Stimulated activated CD8-positive, alpha-beta memory T cell treated with anti-CD3 and anti-CD28 coated beads, Interleukin-4, amount 100 ng/mL, for 48 hours (primary cell): ENCODE measurements at regions not wholly inside any gene's neighbourhood (a gene's known extent, or its start where the extent isn't known, plus 50 kb on each side); places are given as distances from the start of the nearest gene placed in this dataset.
"Not testable (repeated sequence)": the region's sequence is repeated elsewhere in the genome, so short reads cannot be mapped to it uniquely, and the experiment has no call there.

Source experiments
- DNase-seq: peaks from one replicate; pipeline ENCODE4 v3.0.0-alpha.2; 2020

DNA sequence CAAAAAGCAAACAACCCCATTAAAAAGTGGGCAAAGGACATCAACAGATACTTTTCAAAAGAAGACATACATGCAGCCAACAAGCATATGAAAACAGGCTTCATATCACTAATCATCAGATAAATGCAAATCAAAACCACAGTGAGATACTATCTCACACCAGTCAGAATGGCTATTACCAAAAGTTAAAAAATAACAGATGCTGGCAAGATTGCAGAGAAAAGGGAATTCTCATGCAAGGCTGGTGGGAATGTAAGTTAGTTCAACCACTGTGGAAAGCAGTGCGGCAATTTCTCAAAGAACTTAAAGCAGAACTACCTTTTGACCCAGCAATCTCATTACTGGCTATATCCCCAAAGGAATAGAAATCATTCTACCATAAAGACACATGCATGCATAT is 260.8 kb downstream of the C11orf87 start:
- DNase-seq: not testable (repeated sequence)

DNA sequence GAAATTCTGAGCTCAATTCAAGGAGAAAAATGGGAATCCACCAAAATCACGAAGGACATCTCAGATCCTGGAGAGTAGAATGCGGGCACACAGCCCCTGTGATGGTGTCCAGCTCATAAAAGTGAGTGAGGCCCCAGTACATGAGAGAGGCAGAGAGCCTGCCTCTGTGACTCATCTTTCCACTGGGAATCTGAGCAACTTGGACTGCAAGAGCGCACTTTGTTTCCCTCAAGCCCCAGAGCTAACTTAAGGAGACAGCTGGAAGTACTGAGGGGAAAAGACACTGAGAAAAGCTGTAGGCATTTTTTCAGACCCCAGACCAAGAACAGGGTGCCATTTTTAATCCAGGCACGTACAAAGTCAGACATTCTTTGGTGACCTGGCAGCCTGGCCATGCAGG is 273.7 kb downstream of the C11orf87 start:
- DNase-seq: no peak

DNA sequence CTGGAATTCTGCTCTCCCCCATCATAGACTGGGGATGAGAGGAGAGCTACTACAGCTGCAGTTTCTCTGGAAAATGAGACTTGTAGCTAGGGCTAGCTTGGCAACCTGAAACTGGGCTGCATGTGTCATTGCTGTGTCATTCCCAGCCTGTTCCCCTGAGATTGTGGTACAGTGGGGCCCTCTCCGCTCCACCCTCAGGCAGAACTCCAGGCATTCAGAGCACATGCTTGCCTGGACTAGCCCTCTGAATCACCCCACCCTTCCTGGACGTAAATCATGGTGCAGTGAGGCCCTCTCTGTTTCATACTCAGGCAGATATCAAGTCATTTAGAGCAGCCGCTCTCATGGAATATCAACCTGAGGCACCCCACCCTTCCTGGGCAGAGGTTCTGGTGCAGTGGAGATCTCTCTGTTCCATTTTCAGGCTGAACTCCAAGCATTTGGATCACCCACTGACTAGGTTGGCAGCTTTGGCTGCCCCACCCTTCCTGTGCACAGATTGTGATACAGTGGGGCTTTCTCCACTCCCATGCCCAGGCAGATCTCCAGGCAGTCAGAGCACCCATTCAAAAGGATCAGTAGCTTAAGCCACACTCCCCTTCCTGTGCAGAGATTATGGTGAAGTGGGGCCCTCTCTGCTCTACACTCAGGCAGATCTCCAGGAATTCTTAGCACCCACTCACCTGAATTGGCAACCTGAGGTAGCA is 274.4 kb downstream of the C11orf87 start:
- DNase-seq: no peak

DNA sequence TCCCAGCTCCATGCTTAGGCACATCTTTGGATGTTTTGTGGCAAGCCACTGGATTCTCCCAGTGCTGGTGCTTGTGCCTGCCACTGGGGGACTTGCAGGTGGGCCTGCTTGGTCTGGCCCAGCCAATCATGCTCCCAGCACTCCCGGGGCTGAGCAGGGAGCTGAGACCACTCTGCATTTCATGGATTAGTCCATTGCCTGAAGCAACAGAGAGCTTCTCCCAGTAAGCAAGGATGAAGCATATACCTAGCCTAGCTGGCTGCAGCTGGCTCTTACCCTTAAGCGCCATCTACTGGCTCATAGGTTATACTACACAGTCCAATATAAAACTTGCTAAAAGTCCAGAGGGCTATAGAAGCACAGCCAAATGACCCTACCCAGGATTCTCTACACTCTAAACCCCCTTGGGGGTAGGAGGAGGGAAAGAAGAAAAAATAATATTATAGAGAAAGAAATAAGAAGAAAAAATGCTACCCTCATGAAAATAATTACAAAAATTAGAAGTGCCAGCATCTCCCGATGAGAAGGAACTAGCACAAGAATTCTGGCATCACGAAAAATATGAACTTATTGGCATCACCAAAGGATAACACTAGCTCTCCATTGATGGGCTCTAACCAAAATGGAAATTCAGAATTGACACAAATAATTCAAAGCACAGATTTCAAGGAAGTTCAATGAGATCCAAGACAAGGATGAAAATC is 275.3 kb downstream of the C11orf87 start:
- DNase-seq: no peak

DNA sequence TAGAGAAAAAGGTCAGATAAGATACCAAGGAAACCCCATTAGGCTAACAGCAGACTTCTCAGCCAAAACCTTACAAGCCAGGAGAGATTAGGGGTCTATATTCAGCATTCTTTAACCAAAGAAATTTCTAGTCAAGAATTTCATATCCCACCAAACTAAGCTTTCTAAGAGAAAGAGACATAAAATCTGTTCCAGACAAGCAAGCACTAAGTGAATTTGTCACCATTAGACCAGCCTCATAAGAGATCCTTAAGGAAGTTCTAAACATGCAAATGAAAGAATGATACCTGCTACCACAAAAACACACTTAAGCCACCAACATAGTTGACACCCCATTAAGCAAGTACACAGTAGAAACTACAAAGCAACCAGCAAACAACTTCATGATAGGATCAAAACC is 276.2 kb downstream of the C11orf87 start:
- no peak for DNase-seq

DNA sequence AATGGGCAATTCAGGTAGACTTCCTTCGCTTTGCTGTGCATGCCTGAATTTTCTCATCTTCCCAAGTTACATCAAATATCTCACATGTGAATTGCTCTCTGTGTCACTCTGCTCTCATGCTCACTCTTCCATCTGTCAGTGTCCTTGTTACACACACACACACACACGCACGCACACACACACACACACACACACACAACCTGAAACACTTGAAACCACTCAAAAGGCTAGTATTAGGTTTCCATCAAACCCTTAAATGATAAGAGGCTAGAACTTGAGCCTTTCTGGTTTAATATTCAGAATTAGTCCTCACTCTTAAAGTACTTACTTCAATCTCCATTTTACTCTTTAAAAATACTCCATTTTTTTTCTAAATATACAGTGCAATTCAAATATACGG is 282.4 kb downstream of the C11orf87 start:
- DNase-seq: no peak

DNA sequence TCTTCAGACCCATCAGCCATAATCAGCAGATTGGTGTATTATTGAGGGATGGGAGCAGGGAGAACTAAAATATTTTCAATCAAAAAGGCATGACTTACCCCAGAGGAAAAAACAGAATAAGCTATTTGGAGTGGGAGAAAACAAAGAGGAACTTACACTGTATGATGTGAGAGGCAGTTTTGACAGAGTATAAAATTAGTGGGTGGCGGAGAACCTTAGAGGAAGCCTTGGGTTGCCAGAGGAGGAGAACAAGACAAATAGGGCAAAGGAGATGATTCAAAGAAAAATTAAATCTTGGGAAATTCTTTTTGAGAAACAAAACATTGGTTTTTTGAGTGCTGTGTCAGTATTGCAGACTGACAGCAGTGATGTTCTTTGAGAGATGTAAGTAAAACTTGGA is 285.0 kb downstream of the C11orf87 start:
- no peak for DNase-seq

DNA sequence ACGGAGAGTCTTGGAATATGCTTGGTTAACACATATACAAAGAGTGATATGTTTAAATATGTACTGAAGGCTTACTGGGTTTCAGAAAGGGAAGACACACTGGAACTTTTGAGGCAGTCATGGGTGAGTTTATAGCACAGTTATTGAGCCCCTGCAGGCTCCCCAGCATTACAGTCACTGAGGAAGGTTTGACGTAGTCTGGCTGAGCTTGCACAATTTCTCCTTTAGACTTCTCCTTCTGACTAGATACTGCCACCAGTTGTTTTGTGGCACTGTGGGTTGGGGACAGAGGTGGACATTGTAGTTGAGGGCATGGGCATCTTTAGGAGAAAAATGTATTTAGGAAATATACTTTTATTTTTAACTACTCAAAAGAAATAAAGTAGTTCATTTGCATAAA is 285.4 kb downstream of the C11orf87 start:
- no peak for DNase-seq

DNA sequence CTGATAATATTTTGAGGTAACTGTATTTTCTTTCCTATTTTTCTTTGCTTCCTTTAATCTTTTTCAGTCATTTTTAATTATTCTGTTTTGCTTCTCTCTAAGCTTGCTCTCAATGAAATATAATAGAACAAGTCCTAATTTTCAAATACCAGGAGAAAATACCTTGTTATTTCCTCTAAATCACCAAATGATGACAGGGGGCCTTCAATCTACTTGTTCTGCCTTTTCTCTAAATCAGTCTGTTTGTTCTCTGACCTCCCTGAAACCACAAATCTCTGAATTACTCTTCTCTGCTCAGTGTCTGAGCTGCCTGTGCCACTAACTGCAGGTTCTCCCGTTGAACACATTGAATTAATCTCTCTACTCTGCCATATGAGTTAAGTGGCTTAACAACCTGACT is 286.2 kb downstream of the C11orf87 start:
- no peak for DNase-seq

DNA sequence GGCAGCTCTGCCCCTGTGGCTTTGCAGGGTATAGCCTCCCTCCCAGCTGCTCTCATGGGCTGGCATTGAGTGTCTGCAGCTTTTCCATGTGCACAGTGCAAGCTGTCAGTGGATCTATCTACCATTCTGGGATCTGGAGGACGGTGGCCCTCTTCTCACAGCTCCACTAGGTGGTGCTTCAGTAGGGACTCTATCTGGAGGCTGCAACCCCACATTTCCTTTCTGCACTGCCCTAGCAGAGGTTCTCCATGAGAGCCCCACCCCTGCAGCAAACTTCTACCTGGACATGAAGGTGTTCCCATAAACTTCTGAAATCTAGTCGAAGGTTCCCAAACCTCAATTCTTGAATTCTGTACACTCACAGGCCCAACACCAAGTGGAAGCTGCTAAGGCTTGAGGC is 292.5 kb downstream of the C11orf87 start:
- DNase-seq: not testable (repeated sequence)

DNA sequence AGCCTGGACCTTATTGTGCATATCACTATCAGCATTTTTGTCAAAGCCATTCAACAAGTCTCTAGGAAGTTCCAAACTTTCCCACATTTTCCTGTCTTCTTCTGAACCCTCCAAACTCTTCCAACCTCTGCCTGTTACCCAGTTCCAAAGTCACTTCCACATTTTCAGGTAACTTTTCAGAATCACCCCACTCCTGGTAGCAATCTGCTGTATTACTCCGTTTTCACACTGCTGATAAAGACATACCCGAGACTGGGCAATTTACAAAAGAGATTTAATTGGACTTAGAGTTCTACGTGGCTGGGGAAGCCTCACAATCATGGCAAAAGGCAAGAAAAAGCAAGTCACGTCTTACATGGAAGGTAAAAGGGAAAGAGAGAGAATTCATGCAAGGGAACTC is 293.4 kb downstream of the C11orf87 start:
- DNase-seq: not testable (repeated sequence)

DNA sequence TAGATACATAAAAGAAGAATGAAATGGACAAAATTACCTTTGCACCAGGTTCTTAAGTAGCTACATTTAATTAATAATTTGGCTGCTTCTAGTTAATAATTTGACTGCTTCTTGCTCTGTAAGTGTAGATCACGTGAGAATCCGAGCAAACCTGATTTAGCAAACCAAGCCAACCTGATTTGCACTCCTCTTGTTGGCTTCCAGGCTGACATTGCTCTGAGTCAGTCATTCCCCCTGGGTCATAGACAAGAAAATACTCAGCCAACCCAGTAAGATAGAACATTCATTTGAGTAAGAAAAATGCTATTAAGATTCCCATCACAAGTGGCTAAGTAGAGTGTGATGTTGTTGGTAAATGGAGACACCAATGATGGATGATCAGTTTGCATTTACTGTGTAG is 304.1 kb downstream of the C11orf87 start:
- DNase-seq: no peak

DNA sequence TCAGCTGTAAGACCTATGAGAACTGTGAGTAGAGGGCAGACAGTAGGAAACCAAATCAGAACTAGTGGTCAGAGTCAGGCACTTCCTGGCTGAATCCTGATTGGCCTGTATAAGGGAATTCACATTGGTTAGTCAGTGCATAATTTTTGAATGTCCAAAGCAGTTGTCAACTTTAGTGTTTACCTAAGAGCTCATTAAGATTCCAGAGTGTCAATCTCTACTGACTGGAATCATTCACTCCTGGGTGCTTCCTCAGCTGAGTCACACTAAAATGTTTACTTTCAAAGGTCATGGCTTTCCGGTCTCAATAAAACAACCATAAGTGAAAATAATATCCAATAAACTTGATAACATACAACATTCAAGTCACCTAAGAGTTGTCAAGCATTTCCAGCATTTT is 306.1 kb downstream of the C11orf87 start:
- no peak for DNase-seq

DNA sequence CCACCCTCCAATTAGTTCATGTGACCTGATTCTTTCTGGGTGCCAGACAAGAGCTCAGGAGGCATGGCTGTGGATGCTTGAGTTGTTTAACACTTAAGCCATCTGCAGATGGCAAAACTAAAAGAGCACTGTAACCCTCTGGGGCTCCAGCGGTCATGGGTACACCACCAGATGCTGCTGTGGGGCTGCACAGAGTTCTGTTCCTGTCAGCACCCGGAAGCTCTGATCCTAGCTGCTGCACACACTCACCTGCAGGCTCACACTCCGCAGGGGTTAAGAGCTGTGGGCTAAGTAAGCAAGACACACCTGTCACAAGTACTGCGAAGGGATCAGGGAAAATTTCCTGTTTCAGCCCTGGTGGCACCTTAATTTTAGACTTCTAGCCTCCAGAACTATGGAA is 307.8 kb downstream of the C11orf87 start:
- no peak for DNase-seq

DNA sequence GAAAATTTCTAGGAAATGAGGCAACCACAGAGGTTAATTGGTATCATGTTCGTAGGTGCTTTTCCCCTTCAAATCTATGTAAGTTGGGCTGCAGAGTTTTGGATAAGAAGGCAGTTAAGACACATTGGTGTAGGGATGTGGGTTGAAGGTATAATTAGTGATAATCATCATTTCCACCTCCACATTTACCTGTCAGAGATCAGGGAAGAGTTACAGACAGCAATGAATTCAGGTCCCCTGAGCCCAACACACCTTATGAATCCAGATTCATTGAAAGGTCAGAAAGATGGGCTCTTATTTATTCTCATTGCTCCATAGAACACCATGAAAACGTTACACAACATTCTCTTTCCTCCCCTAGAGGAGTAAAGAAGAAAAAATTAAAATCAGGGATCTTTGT is 308.7 kb downstream of the C11orf87 start:
- no peak for DNase-seq

DNA sequence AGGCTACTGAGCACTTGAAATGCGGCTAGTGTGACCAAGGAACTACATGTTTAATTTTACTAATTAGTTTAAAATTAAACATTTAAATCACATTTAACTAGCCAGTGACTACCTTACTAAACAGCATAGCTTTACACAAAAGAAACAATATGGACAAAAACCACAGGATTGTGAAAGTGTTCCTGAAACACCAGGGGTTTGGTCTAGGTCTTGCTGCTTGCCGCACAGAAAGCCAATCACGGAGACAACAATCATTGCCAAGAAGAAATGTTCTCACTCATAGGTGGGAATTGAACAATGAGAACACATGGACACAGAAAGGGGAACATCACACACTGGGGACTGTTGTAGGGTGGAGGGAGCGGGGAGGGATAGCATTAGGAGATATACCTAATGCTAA is 309.5 kb downstream of the C11orf87 start:
- no peak for DNase-seq

DNA sequence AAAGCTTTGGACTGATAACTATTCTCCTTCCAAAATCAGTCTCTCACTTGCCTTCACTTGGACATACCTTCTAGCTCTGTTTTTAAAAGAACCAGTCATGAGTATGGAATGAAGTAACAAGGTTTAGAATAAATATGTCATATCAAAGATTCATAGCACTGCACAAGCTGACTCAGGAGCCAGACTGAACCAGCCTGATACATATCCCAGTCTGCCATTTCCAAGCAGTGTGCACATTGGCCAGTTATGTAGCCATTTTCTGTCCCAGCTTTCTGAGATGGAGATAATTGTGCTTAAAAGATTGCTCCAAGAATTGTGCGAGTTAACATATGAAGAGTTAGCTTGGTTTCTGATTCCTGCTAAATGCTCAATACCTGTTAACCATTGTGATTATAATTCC is 311.3 kb downstream of the C11orf87 start:
- no peak for DNase-seq

DNA sequence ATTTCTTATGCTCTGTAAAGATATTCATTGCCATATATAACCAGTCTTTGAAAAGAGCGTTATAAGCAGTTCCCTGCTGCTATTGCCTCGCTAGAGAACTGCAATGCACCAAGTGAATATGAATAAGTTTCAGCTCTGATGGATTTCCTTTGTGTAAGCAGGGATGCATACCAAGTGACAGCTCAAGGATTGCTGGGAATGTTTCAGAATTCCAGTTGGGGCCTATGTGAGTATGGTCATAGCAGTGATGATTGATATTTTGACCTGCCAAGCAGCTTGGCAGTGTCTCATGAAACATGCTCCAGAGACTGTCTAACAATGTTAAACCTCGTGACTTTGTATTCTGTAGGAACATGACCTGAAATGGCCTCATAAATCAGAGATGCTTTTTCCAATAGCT is 312.6 kb downstream of the C11orf87 start:
- no peak for DNase-seq

DNA sequence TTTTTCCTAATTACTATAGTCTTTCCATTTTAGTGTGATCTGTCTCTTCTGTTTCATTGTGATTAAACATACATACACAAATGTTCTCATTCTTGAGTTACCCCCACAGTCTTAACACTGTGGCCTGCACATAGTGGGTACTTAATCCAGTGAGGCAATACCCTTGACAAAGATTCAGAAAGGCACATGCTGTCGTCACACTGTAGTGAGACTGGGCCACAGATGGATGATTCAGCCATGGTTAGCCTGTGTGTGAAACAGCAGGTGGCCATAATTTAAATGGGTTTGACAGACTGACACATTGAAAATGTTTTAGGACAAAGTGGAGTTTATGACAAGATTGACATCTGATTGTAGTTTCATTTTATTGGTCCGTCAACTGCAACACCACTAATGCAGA is 313.1 kb downstream of the C11orf87 start:
- DNase-seq: no peak

DNA sequence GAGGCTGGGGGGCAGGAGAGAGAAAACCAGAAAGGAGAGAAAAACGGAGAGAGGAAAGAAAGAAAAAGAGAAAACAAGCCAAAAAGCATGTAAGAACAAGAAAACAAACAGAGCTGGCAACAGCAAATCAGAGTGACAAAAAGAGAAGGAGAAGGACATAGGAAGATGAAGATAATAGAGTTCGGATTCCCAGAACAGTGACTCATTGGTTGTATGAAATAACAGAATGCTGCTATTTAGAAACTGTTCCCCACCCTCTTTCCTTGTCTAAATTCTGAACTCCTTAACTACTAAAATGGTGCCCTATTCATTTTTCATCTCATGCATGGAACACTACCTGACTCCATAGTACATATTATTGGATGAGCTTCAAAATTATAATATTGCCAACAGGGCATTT is 317.4 kb downstream of the C11orf87 start:
- DNase-seq: no peak

DNA sequence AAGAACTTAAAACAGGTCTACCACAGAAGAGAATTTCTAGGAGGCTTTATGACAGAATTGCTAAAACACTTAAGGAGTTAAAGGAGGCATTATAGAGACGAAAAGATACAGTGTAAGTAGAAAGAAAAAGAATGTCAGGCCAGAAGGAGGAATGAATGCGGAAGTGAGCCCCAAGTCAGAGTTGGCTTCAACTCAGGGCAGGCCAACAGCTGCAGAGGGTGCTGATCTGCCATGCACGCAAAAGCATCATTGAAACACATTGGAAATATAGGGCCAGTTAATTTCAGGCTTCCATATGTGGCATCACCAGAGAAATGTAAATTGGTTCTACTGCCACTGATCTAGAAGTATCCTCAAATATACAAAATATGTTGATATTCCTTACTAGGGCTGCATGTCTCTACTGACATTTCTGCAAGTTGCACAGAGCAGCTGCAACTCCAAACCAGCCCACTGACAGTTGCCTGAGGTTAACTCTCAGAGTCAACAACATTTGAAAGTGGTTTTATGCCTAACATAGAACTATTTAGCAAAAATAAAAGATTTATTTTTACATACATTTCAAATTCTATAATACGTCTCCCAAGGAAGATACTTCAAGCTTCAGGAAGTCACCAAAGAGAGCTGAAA is 324.1 kb downstream of the C11orf87 start:
- DNase-seq: no peak

DNA sequence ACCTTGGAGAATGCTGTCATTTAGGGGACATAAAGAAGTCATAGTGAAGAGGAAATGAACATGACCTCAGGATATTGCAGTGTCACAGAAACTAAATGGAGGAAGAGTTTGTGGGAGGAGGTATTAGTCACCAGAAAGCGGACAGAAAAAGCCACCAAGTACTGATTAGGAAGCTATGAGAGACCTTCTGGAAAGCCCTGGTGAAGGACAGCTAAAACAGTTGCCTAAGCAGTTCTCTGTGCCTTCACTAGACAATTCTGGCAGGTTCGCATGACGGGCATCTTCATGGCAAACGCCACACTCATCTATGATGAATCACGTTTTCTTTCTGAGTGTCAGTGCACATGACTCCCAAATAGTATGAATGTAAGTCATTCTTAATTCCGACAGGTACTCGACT is 325.8 kb downstream of the C11orf87 start:
- no peak for DNase-seq

DNA sequence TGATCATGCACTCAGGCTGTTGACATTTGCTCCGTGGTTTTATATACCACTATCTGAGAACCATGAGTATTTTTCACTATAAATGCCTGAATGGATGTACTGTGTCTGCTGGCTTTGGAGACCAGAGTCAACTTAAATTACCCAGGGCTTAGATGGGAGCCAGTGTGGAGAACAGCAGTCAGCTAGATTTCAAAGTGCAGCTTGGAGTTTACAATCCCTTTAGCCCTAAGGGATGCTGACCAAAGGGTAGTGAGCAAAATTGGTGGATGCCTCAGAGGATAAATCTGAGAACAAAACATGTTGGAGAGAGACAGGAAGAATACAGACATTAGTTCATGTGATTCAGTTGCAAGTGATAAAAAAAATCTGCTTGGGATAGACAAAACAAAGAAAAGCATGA is 327.5 kb downstream of the C11orf87 start:
- DNase-seq: no peak

DNA sequence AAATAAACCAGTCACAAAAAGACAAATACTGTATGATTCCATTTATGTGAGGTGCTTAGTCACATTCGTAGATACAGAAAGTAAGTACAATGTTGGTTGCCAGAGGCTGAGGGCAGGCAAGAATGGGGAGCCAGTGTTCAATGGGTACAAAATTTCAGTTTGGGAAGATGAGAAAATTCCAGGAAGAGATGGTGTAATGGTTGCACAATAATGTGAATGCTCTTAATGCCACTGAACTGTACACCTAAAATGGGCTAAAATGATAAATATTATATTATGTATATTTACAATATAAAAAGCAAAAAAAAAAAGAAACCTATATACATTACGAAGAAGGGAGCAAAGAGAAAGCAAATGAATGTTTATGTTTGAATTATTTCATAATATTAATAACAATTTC is 329.0 kb downstream of the C11orf87 start:
- no peak for DNase-seq
